Testis (tissue), 2 donors: ENCODE measurements at regions not wholly inside any gene's neighbourhood (a gene's known extent, or its start where the extent isn't known, plus 50 kb on each side); places are given as distances from the start of the nearest gene placed in this dataset.

Experiments used
- POLR2A ChIP-seq: fragments of 450-650 bp; IDR thresholded peaks from one replicate; pipeline ENCODE4 v1.6.1; 2017; ENCODE audit warnings: antibody characterized with exemption, mild to moderate bottlenecking, moderate library complexity
- TF ChIP-seq, protein P1 (sequence below), 3 experiments: fragments of 450-650 bp in 2 of 3; fragments of 200-600 bp in 1 of 3; sonication (generic) in 1 of 3; IDR thresholded peaks; one replicate each; pipeline ENCODE4 v1.5.1; 2016 to 2019; ENCODE audit warnings: antibody characterized with exemption in 3 of 3, mild to moderate bottlenecking in 2 of 3, moderate library complexity in 1 of 3

DNA sequence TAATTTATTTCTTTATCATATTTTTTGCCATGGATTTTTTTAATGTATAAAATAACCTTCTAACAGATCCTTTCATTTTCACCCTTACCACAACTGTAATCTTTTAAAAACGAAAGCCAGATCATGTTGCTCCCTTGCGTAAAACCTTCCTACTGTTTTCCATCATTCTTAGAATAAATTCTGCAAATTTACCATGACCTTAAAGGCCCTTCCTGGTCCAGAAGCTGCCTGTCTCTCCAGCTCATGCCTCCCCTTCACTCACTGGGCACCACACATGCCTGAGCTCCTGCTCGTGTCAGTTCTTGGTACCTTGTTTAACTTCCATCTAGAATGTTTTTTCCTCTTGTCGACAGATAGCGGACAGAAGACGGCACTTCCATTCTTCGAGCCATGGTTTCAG is 245.0 kb upstream of the CDH5 start:
- TF ChIP-seq POLR2A, result no peak
- TF ChIP-seq, protein P1, sequence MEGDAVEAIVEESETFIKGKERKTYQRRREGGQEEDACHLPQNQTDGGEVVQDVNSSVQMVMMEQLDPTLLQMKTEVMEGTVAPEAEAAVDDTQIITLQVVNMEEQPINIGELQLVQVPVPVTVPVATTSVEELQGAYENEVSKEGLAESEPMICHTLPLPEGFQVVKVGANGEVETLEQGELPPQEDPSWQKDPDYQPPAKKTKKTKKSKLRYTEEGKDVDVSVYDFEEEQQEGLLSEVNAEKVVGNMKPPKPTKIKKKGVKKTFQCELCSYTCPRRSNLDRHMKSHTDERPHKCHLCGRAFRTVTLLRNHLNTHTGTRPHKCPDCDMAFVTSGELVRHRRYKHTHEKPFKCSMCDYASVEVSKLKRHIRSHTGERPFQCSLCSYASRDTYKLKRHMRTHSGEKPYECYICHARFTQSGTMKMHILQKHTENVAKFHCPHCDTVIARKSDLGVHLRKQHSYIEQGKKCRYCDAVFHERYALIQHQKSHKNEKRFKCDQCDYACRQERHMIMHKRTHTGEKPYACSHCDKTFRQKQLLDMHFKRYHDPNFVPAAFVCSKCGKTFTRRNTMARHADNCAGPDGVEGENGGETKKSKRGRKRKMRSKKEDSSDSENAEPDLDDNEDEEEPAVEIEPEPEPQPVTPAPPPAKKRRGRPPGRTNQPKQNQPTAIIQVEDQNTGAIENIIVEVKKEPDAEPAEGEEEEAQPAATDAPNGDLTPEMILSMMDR (IDR thresholded peaks at IDR 0.05), result no peak
